T-helper 17 cell (primary cell): ENCODE measurements at regions not wholly inside any gene's neighbourhood (a gene's known extent, or its start where the extent isn't known, plus 50 kb on each side); places are given as distances from the start of the nearest gene placed in this dataset.
A peak's percentile ranks its signal among the peaks of the same experiment; 100 is the strongest.

Source experiments
- ATAC-seq: fragments of 150-1000 bp; cut with Tn5 transposase; 2 replicates; pipeline ENCODE4 v1.10.0; 2021; ENCODE audit warnings: mild to moderate bottlenecking, moderate library complexity
- DNase-seq, 3 donors: peaks; one replicate each; pipeline versions ENCODE4 v3.0.0 to v3.0.0-alpha.2; 2020 to 2021
- H3K9me3 ChIP-seq: one replicate; pipeline ENCODE4 v1.7.0; 2013; ENCODE audit warnings: low read length, mild to moderate bottlenecking; ENCODE audit not compliant: control insufficient read depth, poor library complexity, severe bottlenecking
- H3K27ac Mint-ChIP-seq: one replicate; pipeline ENCODE4 v1.8.0; 2022; ENCODE audit warnings: mild to moderate bottlenecking, moderate library complexity, mixed read lengths
- H3K27me3 Mint-ChIP-seq: one replicate; pipeline ENCODE4 v1.8.0; 2022; ENCODE audit warnings: mixed read lengths
- H3K36me3 Mint-ChIP-seq: one replicate; pipeline ENCODE4 v1.8.0; 2022; ENCODE audit warnings: low read depth, mixed read lengths
- H3K4me1 Mint-ChIP-seq: one replicate; pipeline ENCODE4 v1.8.0; 2022; ENCODE audit warnings: mild to moderate bottlenecking, mixed read lengths
- H3K4me3 Mint-ChIP-seq: one replicate; pipeline ENCODE4 v1.8.0; 2022; ENCODE audit warnings: mild to moderate bottlenecking, moderate library complexity, mixed read lengths

- no peak for ATAC-seq
These were observed 147.6 kb upstream of the ITGA4 start for GRCh38 chr2:181309586-181309985.

GRCh38 chr2:181310967-181311366 is 146.2 kb upstream of the ITGA4 start:
- Mint-ChIP-seq H3K36me3 (peaks cover 2% of the 10 kb centered on the region), H3K27ac (no peak overlapping the region), H3K4me1 (peaks cover 45% of the 10 kb centered on the region), H3K4me3 (no peak overlapping the region), H3K27me3 (no peaks in the 10 kb centered on the region)
- no peaks in the 10 kb centered on the region for H3K9me3 ChIP-seq
- no peak for ATAC-seq
- DNase-seq = no peak

More at GRCh38 chr2:181309586-181309985, 147.6 kb upstream of the ITGA4 start:
- H3K9me3 ChIP-seq = no peaks in the 10 kb centered on the region
- Mint-ChIP-seq H3K4me3 (peak overlapping the region; percentile 74), H3K4me1 (peaks cover 56% of the 10 kb centered on the region), H3K27ac (peak overlapping the region; percentile 99), H3K36me3 (peaks cover 2% of the 10 kb centered on the region), H3K27me3 (no peaks in the 10 kb centered on the region)
- no peak for DNase-seq

GRCh38 chr2:181311837-181312236 is 145.3 kb upstream of the ITGA4 start:
- H3K9me3 ChIP-seq = no peaks in the 10 kb centered on the region
- peaks cover 37% of the 10 kb centered on the region for H3K4me1 Mint-ChIP-seq
- peak; percentile 40 for ATAC-seq
- DNase-seq = no peak
- H3K27ac Mint-ChIP-seq = peak overlapping the region; percentile 94
- no peaks in the 10 kb centered on the region for H3K27me3 Mint-ChIP-seq
- H3K36me3 Mint-ChIP-seq = peaks cover 2% of the 10 kb centered on the region
- H3K4me3 Mint-ChIP-seq = peak overlapping the region; percentile 43

GRCh38 chr2:181312515-181312927 is 144.7 kb upstream of the ITGA4 start:
- DNase-seq (no peak), ATAC-seq (peak; percentile 61)
- Mint-ChIP-seq H3K4me1 (peaks cover 34% of the 10 kb centered on the region), H3K4me3 (peak overlapping the region; percentile 43), H3K27ac (peak overlapping the region; percentile 94), H3K27me3 (no peaks in the 10 kb centered on the region), H3K36me3 (peaks cover 2% of the 10 kb centered on the region)
- H3K9me3 ChIP-seq = no peaks in the 10 kb centered on the region

- ATAC-seq = no peak
- DNase-seq = no peak
- peak overlapping the region; percentile 94 for H3K27ac Mint-ChIP-seq
- H3K36me3 Mint-ChIP-seq = no peaks in the 10 kb centered on the region
- H3K27me3 Mint-ChIP-seq = no peaks in the 10 kb centered on the region
- H3K9me3 ChIP-seq = no peaks in the 10 kb centered on the region
- no peak overlapping the region for H3K4me3 Mint-ChIP-seq
- peaks cover 26% of the 10 kb centered on the region for H3K4me1 Mint-ChIP-seq
These were observed 143.3 kb upstream of the ITGA4 start for GRCh38 chr2:181313845-181314244.

- Mint-ChIP-seq H3K4me3 (peak overlapping the region; percentile 9), H3K27me3 (no peaks in the 10 kb centered on the region), H3K4me1 (peaks cover 19% of the 10 kb centered on the region), H3K36me3 (no peaks in the 10 kb centered on the region), H3K27ac (peak overlapping the region; percentile 94)
- ATAC-seq (no peak), DNase-seq (no peak)
- no peaks in the 10 kb centered on the region for H3K9me3 ChIP-seq
These were observed 142.6 kb upstream of the ITGA4 start for GRCh38 chr2:181314551-181314950.

GRCh38 chr2:181317511-181317910 is 139.7 kb upstream of the ITGA4 start:
- Mint-ChIP-seq H3K36me3 (no peaks in the 10 kb centered on the region), H3K4me3 (no peak overlapping the region), H3K4me1 (peaks cover 8% of the 10 kb centered on the region), H3K27me3 (no peaks in the 10 kb centered on the region), H3K27ac (no peak overlapping the region)
- ATAC-seq = no peak
- no peak for DNase-seq
- no peaks in the 10 kb centered on the region for H3K9me3 ChIP-seq

GRCh38 chr2:181318504-181319280 is 138.5 kb upstream of the ITGA4 start:
- H3K9me3 ChIP-seq = no peaks in the 10 kb centered on the region
- Mint-ChIP-seq H3K4me3 (no peak overlapping the region), H3K27me3 (no peaks in the 10 kb centered on the region), H3K4me1 (no peaks in the 10 kb centered on the region), H3K27ac (no peak overlapping the region), H3K36me3 (peaks cover under 1% of the 10 kb centered on the region)
- no peak for DNase-seq
- ATAC-seq = no peak

- ATAC-seq = no peak
- Mint-ChIP-seq H3K4me3 (no peak overlapping the region), H3K4me1 (no peaks in the 10 kb centered on the region), H3K27me3 (no peaks in the 10 kb centered on the region), H3K36me3 (peaks cover 2% of the 10 kb centered on the region), H3K27ac (no peak overlapping the region)
- DNase-seq = no peak
- H3K9me3 ChIP-seq = no peaks in the 10 kb centered on the region
These were observed 137.9 kb upstream of the ITGA4 start for GRCh38 chr2:181319286-181319685.

- H3K4me1 Mint-ChIP-seq = peaks cover 3% of the 10 kb centered on the region
- no peak for DNase-seq
- ATAC-seq = no peak
- peaks cover 2% of the 10 kb centered on the region for H3K36me3 Mint-ChIP-seq
- H3K4me3 Mint-ChIP-seq = no peak overlapping the region
- H3K9me3 ChIP-seq = no peaks in the 10 kb centered on the region
- no peak overlapping the region for H3K27ac Mint-ChIP-seq
- H3K27me3 Mint-ChIP-seq = no peaks in the 10 kb centered on the region
These were observed 136.5 kb upstream of the ITGA4 start for GRCh38 chr2:181320638-181321037.

GRCh38 chr2:181324912-181325311 is 132.3 kb upstream of the ITGA4 start:
- Mint-ChIP-seq H3K27me3 (no peaks in the 10 kb centered on the region), H3K27ac (no peak overlapping the region), H3K36me3 (peaks cover 5% of the 10 kb centered on the region), H3K4me3 (no peak overlapping the region), H3K4me1 (peaks cover 4% of the 10 kb centered on the region)
- H3K9me3 ChIP-seq = peaks cover 2% of the 10 kb centered on the region
- ATAC-seq (no peak), DNase-seq (no peak)

- H3K4me1 Mint-ChIP-seq = peaks cover 4% of the 10 kb centered on the region
These were observed 130.5 kb upstream of the ITGA4 start for GRCh38 chr2:181326661-181327060.

GRCh38 chr2:181330286-181330685 is 126.9 kb upstream of the ITGA4 start:
- ATAC-seq (no peak), DNase-seq (no peak)
- Mint-ChIP-seq H3K4me1 (peaks cover 4% of the 10 kb centered on the region), H3K36me3 (peaks cover 3% of the 10 kb centered on the region), H3K27me3 (no peaks in the 10 kb centered on the region), H3K4me3 (no peak overlapping the region), H3K27ac (no peak overlapping the region)
- H3K9me3 ChIP-seq = peaks cover 2% of the 10 kb centered on the region

More at GRCh38 chr2:181326661-181327060, 130.5 kb upstream of the ITGA4 start:
- ATAC-seq = no peak
- no peak overlapping the region for H3K4me3 Mint-ChIP-seq
- H3K9me3 ChIP-seq = peaks cover 2% of the 10 kb centered on the region
- peaks cover 5% of the 10 kb centered on the region for H3K36me3 Mint-ChIP-seq
- DNase-seq = no peak
- no peak overlapping the region for H3K27ac Mint-ChIP-seq
- H3K27me3 Mint-ChIP-seq = no peaks in the 10 kb centered on the region

- ATAC-seq = no peak
- H3K9me3 ChIP-seq = no peaks in the 10 kb centered on the region
- Mint-ChIP-seq H3K4me3 (no peak overlapping the region), H3K27me3 (no peaks in the 10 kb centered on the region), H3K4me1 (no peaks in the 10 kb centered on the region), H3K36me3 (peaks cover 3% of the 10 kb centered on the region), H3K27ac (no peak overlapping the region)
- no peak for DNase-seq
These were observed 125.1 kb upstream of the ITGA4 start for GRCh38 chr2:181332044-181332605.
